Transverse colon (tissue), 4 donors: ENCODE measurements at regions not wholly inside any gene's neighbourhood (a gene's known extent, or its start where the extent isn't known, plus 50 kb on each side); places are given as distances from the start of the nearest gene placed in this dataset.

Experiments
- DNase-seq: peaks from one replicate; pipeline ENCODE4 v3.0.0-alpha.2; 2019
- H3K27ac ChIP-seq, 4 donors: fragments of 200-600 bp; sonication (generic); 2 replicates each; pipeline ENCODE4 v1.5.1; 2016 to 2018; ENCODE audit warnings: inconsistent platforms in 4 of 4
- H3K27me3 ChIP-seq: fragments of 200-600 bp; sonication (generic); 2 replicates; pipeline ENCODE4 v1.5.1; 2017; ENCODE audit warnings: inconsistent platforms
- H3K36me3 ChIP-seq, 4 donors: fragments of 200-600 bp; sonication (generic); 2 replicates each; pipeline ENCODE4 v1.5.1; 2017 to 2019; ENCODE audit warnings: inconsistent platforms in 4 of 4
- H3K4me1 ChIP-seq, 4 donors: fragments of 200-600 bp; sonication (generic); 2 replicates each; pipeline ENCODE4 v1.5.1; 2017 to 2020; ENCODE audit warnings: inconsistent platforms in 4 of 4
- H3K4me3 ChIP-seq, 4 donors: fragments of 200-600 bp; sonication (generic); 1 replicate in 1 of 4; 2 replicates in 3 of 4; pipeline versions ENCODE4 v1.5.1 to v1.6.1; 2017 to 2019; ENCODE audit warnings: inconsistent platforms in 4 of 4
- H3K9me3 ChIP-seq, 2 donors: fragments of 200-600 bp; sonication (generic); 2 replicates each; pipeline ENCODE4 v1.5.1; 2017 to 2019; ENCODE audit warnings: inconsistent platforms in 2 of 2
- EP300 ChIP-seq: sonication (generic); formaldehyde crosslinking; IDR thresholded peaks from one replicate; pipeline ENCODE4 v1.6.1; 2017; ENCODE audit warnings: antibody characterized with exemption, low read depth
- POLR2A ChIP-seq: fragments of 450-650 bp; IDR thresholded peaks from one replicate; pipeline ENCODE4 v1.6.1; 2016; ENCODE audit warnings: antibody characterized with exemption, mild to moderate bottlenecking, moderate library complexity
- POLR2AphosphoS5 ChIP-seq, 3 donors: sonication (generic); formaldehyde crosslinking; IDR thresholded peaks; one replicate each; pipeline ENCODE4 v1.6.1; 2016; ENCODE audit warnings: antibody characterized with exemption in 3 of 3
- WGBS, 2 donors: methylation state at CpG; one replicate each; pipeline ENCODE4 v1.1.5; 2018; ENCODE audit warnings: low coverage in 1 of 2; 5-methylcytosine and 5-hydroxymethylcytosine counted together
- in situ Hi-C, 4 donors: fragments of 200-750 bp; cut with MboI; loops; one replicate each; pipeline versions ENCODE4 v1.15.0 to v1.15.1; 2017; ENCODE audit warnings: low sequenced_read_pairs in 3 of 4, low pct_ligation_motif_present in 1 of 4, low pct_unique_long_range_greater_than_20kb in 1 of 4
- intact Hi-C: fragments of 100-400 bp; cut with DNase I; formaldehyde crosslinking; loops from one replicate; pipeline ENCODE4 v1.15.1; 2023; ENCODE audit warnings: low total_unique reads
- TF ChIP-seq, protein P1 (sequence below), 5 experiments: fragments of 200-600 bp in 3 of 5; fragments of 450-650 bp in 2 of 5; sonication (generic) in 3 of 5; IDR thresholded peaks; 1 replicate in 2 of 5; 2 replicates in 3 of 5; pipeline ENCODE4 v1.5.1; 2016 to 2017; ENCODE audit warnings: antibody characterized with exemption in 5 of 5, inconsistent platforms in 3 of 5, mild to moderate bottlenecking in 2 of 5, moderate library complexity in 1 of 5

DNA sequence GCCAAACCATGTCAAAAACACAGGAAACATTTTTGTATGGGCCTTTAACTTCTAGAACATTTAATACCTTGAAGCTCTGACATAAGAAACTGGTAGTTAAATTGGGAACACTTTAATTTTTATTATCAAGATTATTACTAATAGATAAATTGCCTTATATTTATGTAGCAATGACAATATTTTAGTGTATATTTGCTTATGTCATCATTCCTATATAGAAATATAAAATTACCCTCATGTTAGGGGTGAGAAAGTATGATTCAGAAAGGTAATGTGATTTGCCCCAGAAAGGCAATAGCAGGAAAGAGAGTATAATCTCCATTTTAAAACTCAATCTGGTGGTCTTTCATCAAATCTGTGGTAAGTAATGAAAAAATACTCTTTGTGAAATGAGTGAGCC is 147.4 kb downstream of the IL15 start:
- Histone ChIP-seq H3K9me3 (no peaks in the 10 kb centered on the region), H3K27me3 (no peaks in the 10 kb centered on the region), H3K27ac (no peak overlapping the region), H3K36me3 (no peaks in the 10 kb centered on the region), H3K4me1 (no peaks in the 10 kb centered on the region), H3K4me3 (no peak overlapping the region)
- TF ChIP-seq POLR2AphosphoS5 (IDR thresholded peaks at IDR 0.05) (no peak), EP300 (no peak), POLR2A (no peak)
- TF ChIP-seq, protein P1, sequence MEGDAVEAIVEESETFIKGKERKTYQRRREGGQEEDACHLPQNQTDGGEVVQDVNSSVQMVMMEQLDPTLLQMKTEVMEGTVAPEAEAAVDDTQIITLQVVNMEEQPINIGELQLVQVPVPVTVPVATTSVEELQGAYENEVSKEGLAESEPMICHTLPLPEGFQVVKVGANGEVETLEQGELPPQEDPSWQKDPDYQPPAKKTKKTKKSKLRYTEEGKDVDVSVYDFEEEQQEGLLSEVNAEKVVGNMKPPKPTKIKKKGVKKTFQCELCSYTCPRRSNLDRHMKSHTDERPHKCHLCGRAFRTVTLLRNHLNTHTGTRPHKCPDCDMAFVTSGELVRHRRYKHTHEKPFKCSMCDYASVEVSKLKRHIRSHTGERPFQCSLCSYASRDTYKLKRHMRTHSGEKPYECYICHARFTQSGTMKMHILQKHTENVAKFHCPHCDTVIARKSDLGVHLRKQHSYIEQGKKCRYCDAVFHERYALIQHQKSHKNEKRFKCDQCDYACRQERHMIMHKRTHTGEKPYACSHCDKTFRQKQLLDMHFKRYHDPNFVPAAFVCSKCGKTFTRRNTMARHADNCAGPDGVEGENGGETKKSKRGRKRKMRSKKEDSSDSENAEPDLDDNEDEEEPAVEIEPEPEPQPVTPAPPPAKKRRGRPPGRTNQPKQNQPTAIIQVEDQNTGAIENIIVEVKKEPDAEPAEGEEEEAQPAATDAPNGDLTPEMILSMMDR (IDR thresholded peaks at IDR 0.05), result no peak
- intact Hi-C loops (no loop called here), in situ Hi-C loops (no loop called here)
- DNase-seq, result no peak

GRCh38 chr4:141786946-141787345 is 150.6 kb downstream of the IL15 start:
- no peak overlapping the region for H3K4me3 ChIP-seq
- intact Hi-C loops (no loop called here), in situ Hi-C loops (no loop called here)

DNA sequence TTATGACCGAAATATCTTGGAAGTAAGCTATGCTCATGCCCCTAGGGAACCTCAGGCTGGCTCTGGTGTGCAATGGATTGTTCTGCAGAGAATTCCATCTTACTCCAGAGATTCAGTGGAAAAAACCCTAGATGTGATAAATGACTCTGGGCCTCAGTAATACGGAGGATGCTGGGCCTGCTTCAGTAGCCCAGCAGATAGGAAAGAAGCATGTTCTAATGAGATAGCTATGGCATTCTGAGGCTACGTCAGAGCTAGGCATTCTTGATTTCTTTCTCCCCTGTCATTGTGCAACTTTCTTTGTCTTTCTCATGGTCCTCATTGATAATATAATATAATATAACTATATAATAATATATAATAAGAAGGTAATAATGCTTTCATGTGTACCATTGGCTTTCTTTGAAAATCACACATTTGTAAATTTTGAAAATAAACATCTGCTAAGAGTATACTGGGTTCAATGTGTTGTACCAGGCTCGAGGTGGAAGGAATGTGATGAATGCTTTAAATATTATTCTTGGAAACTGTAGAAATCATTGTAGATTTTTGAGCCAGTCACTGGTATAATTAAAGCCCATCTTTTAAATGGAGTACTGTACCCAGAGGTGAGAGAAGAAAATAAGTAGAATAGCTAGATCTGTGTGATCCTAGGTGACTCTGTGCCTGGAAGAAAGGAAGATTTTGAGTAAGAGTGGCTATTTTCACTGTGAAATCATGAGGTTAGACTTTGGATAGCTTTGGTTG is 152.0 kb downstream of the IL15 start:
- intact Hi-C loops (no loop called here), in situ Hi-C loops (no loop called here)
- Histone ChIP-seq H3K4me1 (no peaks in the 10 kb centered on the region), H3K36me3 (no peaks in the 10 kb centered on the region), H3K4me3 (no peak overlapping the region), H3K9me3 (no peaks in the 10 kb centered on the region), H3K27ac (no peak overlapping the region), H3K27me3 (no peaks in the 10 kb centered on the region)
- no peak for DNase-seq
- WGBS, 2 donors, result 79 to 87% methylated on average over 3 to 4 of the region's 4 CpGs
- TF ChIP-seq POLR2AphosphoS5 (IDR thresholded peaks at IDR 0.05), result no peak
- TF ChIP-seq EP300, result no peak
- TF ChIP-seq, protein P1 (IDR thresholded peaks at IDR 0.05), result no peak
- no peak for TF ChIP-seq POLR2A

More at GRCh38 chr4:141786946-141787345, 150.6 kb downstream of the IL15 start:
- Histone ChIP-seq H3K36me3 (no peaks in the 10 kb centered on the region), H3K27ac (no peak overlapping the region), H3K9me3 (no peaks in the 10 kb centered on the region), H3K27me3 (no peaks in the 10 kb centered on the region), H3K4me1 (no peaks in the 10 kb centered on the region)
- DNase-seq, result no peak
- TF ChIP-seq, protein P1 (IDR thresholded peaks at IDR 0.05), result no peak
- TF ChIP-seq POLR2AphosphoS5 (IDR thresholded peaks at IDR 0.05), result no peak
- TF ChIP-seq POLR2A, result no peak
- no peak for TF ChIP-seq EP300

DNA sequence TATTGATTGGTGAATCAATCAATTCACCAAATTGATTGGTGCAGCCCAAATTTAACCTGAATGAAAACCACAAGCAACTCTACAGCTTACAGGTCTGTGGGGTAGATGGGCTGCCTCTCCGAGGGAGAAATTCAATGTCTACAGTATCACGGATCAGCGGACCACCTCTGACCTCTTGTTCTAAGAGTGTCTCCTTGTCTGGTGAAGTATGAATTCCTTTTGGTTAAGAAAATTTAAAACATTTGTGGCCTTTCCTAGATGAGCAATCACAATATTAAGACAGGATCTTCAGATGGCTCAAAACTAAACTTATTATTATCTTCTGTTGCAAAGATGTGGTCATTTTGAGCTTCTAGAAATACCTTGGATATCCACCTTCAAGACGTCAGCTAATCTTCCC is 153.3 kb downstream of the IL15 start:
- Histone ChIP-seq H3K27ac (no peak overlapping the region), H3K36me3 (no peaks in the 10 kb centered on the region), H3K4me1 (no peaks in the 10 kb centered on the region), H3K27me3 (no peaks in the 10 kb centered on the region), H3K9me3 (no peaks in the 10 kb centered on the region), H3K4me3 (no peak overlapping the region)
- intact Hi-C loops, result no loop called here
- TF ChIP-seq, protein P1 (IDR thresholded peaks at IDR 0.05), result no peak
- TF ChIP-seq EP300, result no peak
- TF ChIP-seq POLR2AphosphoS5 (IDR thresholded peaks at IDR 0.05), result no peak
- no peak for TF ChIP-seq POLR2A
- 89 to 95% methylated on average over 4 of the region's 4 CpGs for WGBS, 2 donors
- in situ Hi-C loops, result no loop called here
- no peak for DNase-seq
